HepG2 (cell line): ENCODE measurements at regions not wholly inside any gene's neighbourhood (a gene's known extent, or its start where the extent isn't known, plus 50 kb on each side); places are given as distances from the start of the nearest gene placed in this dataset.

ENCODE experiments used
- ASH2L ChIP-seq: fragments of 300-600, 200-600 bp; sonication (generic); IDR thresholded peaks from 2 replicates; pipeline ENCODE4 v1.7.0; 2017; ENCODE audit warnings: low read depth, mild to moderate bottlenecking, moderate library complexity, mixed read lengths, low read length; ENCODE audit not compliant: insufficient read length
- ATRX ChIP-seq: sonication (generic); formaldehyde crosslinking; IDR thresholded peaks from 2 replicates; pipeline ENCODE4 v1.4.0; 2020; ENCODE audit warnings: missing genetic modification reagents, borderline replicate concordance
- BATF2 ChIP-seq: sonication (generic); formaldehyde crosslinking; IDR thresholded peaks from 2 replicates; pipeline ENCODE4 v1.8.0; 2022; ENCODE audit warnings: mild to moderate bottlenecking, missing genetic modification reagents, moderate library complexity
- CREB1 ChIP-seq, 2 experiments: fragments of 450-650 bp in 1 of 2; IDR thresholded peaks; 2 replicates each; pipeline ENCODE4 v1.6.1; 2016 to 2017; ENCODE audit warnings: control low read depth in 1 of 2, mild to moderate bottlenecking in 1 of 2, missing compliant biosample characterization in 1 of 2, missing genetic modification characterization in 1 of 2
- ELF4 ChIP-seq: sonication (generic); formaldehyde crosslinking; IDR thresholded peaks from 2 replicates; pipeline ENCODE4 v1.5.0; 2020; ENCODE audit warnings: missing genetic modification reagents, mild to moderate bottlenecking, moderate library complexity, borderline replicate concordance
- ERF ChIP-seq: IDR thresholded peaks from 2 replicates; pipeline ENCODE4 v1.6.1; 2018; ENCODE audit warnings: missing biosample characterization, missing genetic modification reagents
- IRF2 ChIP-seq: IDR thresholded peaks from 2 replicates; pipeline ENCODE4 v1.6.1; 2018; ENCODE audit warnings: missing genetic modification reagents, missing compliant biosample characterization
- KDM4B ChIP-seq: sonication (generic); formaldehyde crosslinking; IDR thresholded peaks from 2 replicates; pipeline ENCODE4 v1.4.0; 2020; ENCODE audit warnings: missing genetic modification reagents
- KLF16 ChIP-seq, 2 experiments: sonication (generic) in 1 of 2; formaldehyde crosslinking in 1 of 2; IDR thresholded peaks; 2 replicates each; pipeline versions ENCODE4 v1.6.1 to v1.8.0; 2016 to 2023; ENCODE audit warnings: missing genetic modification reagents in 2 of 2, missing compliant biosample characterization in 1 of 2
- MEIS2 ChIP-seq: sonication (generic); formaldehyde crosslinking; IDR thresholded peaks from 2 replicates; pipeline ENCODE4 v1.9.0; 2021; ENCODE audit warnings: mild to moderate bottlenecking, missing genetic modification reagents
- SALL1 ChIP-seq: sonication (generic); formaldehyde crosslinking; IDR thresholded peaks from 2 replicates; pipeline ENCODE4 v1.8.0; 2022; ENCODE audit warnings: mild to moderate bottlenecking, missing genetic modification reagents
- SAP130 ChIP-seq: IDR thresholded peaks from 2 replicates; pipeline ENCODE4 v1.6.1; 2016; ENCODE audit warnings: low read depth
- STAT6 ChIP-seq: sonication (generic); formaldehyde crosslinking; IDR thresholded peaks from 2 replicates; pipeline ENCODE4 v1.4.0; 2020; ENCODE audit warnings: missing genetic modification reagents, mild to moderate bottlenecking, borderline replicate concordance
- TCF7 ChIP-seq: sonication (generic); IDR thresholded peaks from 2 replicates; pipeline ENCODE4 v1.6.1; 2016; ENCODE audit warnings: antibody characterized with exemption, low read depth
- ZBTB20 ChIP-seq: sonication (generic); formaldehyde crosslinking; IDR thresholded peaks from 2 replicates; pipeline ENCODE4 v1.8.1; 2023; ENCODE audit warnings: missing genetic modification reagents, low read depth, mild to moderate bottlenecking, borderline replicate concordance
- ZNF234 ChIP-seq: sonication (generic); formaldehyde crosslinking; conservative IDR thresholded peaks from 2 replicates; pipeline ENCODE4 v1.5.1; 2020; ENCODE audit warnings: mild to moderate bottlenecking, missing genetic modification reagents
- ZNF274 ChIP-seq: sonication (generic); formaldehyde crosslinking; IDR thresholded peaks from 2 replicates; pipeline ENCODE4 v1.5.1; 2020; ENCODE audit warnings: mild to moderate bottlenecking, missing genetic modification reagents
- ZNF572 ChIP-seq: sonication (generic); formaldehyde crosslinking; IDR thresholded peaks from 2 replicates; pipeline ENCODE4 v1.5.1; 2020; ENCODE audit warnings: mild to moderate bottlenecking, missing genetic modification reagents
- ZNF691 ChIP-seq: sonication (generic); formaldehyde crosslinking; IDR thresholded peaks from 2 replicates; pipeline ENCODE4 v1.4.0; 2020; ENCODE audit warnings: missing genetic modification reagents, low read depth, mild to moderate bottlenecking, borderline replicate concordance
- ZNF788 ChIP-seq: sonication (generic); formaldehyde crosslinking; IDR thresholded peaks from 2 replicates; pipeline ENCODE4 v1.5.0; 2020; ENCODE audit warnings: mild to moderate bottlenecking, missing genetic modification reagents, borderline replicate concordance
- ZSCAN31 ChIP-seq: sonication (generic); formaldehyde crosslinking; IDR thresholded peaks from 2 replicates; pipeline ENCODE4 v1.5.0; 2020; ENCODE audit warnings: low read depth, mild to moderate bottlenecking, missing genetic modification reagents
- TF ChIP-seq, protein P1 (sequence below): sonication (generic); formaldehyde crosslinking; IDR thresholded peaks from 2 replicates; pipeline ENCODE4 v1.4.0; 2020; ENCODE audit warnings: low read depth, missing genetic modification reagents

GRCh38 chr7:131057015-131057793 lies 270.5 kb upstream of the MKLN1 start (continued):
- no peak for TF ChIP-seq CREB1 (IDR thresholded peaks at IDR 0.05)
- TF ChIP-seq CREB1 (CRISPR knock-in tag; IDR thresholded peaks at IDR 0.05), result peak; percentile 74
- TF ChIP-seq SAP130 (CRISPR knock-in tag), result peak; percentile 90
- no peak for TF ChIP-seq ZNF234 (CRISPR knock-in tag)
- TF ChIP-seq TCF7, result peak; percentile 91
- no peak for TF ChIP-seq ELF4 (CRISPR knock-in tag)
- no peak for TF ChIP-seq ATRX
- peak; percentile 57; the same call in 1 of the 2 replicates for TF ChIP-seq SALL1 (CRISPR knock-in tag)
- peak; percentile 92 for TF ChIP-seq ERF
- peak; percentile 81; the same call in 1 of the 2 replicates for TF ChIP-seq IRF2 (CRISPR knock-in tag)
- peak; percentile 21; the same call in 1 of the 2 replicates for TF ChIP-seq ZNF788 (CRISPR knock-in tag)
- no peak for TF ChIP-seq STAT6 (CRISPR knock-in tag)
- TF ChIP-seq ASH2L, result peak; percentile 27
- peak in 1 of 2 experiments; percentile 96; a peak in 2 of 4 replicates for TF ChIP-seq KLF16 (CRISPR knock-in tag; IDR thresholded peaks at IDR 0.05)
- TF ChIP-seq, protein P1, sequence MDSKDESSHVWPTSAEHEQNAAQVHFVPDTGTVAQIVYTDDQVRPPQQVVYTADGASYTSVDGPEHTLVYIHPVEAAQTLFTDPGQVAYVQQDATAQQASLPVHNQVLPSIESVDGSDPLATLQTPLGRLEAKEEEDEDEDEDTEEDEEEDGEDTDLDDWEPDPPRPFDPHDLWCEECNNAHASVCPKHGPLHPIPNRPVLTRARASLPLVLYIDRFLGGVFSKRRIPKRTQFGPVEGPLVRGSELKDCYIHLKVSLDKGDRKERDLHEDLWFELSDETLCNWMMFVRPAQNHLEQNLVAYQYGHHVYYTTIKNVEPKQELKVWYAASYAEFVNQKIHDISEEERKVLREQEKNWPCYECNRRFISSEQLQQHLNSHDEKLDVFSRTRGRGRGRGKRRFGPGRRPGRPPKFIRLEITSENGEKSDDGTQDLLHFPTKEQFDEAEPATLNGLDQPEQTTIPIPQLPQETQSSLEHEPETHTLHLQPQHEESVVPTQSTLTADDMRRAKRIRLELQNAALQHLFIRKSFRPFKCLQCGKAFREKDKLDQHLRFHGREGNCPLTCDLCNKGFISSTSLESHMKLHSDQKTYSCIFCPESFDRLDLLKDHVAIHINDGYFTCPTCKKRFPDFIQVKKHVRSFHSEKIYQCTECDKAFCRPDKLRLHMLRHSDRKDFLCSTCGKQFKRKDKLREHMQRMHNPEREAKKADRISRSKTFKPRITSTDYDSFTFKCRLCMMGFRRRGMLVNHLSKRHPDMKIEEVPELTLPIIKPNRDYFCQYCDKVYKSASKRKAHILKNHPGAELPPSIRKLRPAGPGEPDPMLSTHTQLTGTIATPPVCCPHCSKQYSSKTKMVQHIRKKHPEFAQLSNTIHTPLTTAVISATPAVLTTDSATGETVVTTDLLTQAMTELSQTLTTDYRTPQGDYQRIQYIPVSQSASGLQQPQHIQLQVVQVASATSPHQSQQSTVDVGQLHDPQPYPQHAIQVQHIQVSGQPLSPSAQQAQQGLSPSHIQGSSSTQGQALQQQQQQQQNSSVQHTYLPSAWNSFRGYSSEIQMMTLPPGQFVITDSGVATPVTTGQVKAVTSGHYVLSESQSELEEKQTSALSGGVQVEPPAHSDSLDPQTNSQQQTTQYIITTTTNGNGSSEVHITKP (CRISPR knock-in tag), result peak; percentile 45; the same call in 1 of the 2 replicates
- TF ChIP-seq ZSCAN31 (CRISPR knock-in tag), result no peak
- TF ChIP-seq MEIS2, result 0 out of 2 replicates have a peak, but pooled peaks have one; percentile 61
- TF ChIP-seq ZNF691 (CRISPR knock-in tag), result peak; percentile 70; the same call in 1 of the 2 replicates
- TF ChIP-seq KDM4B (CRISPR knock-in tag), result peak; percentile 68; the same call in 1 of the 2 replicates
- no peak for TF ChIP-seq ZNF572 (CRISPR knock-in tag)
- no peak for TF ChIP-seq ZNF274
- TF ChIP-seq BATF2 (CRISPR knock-in tag), result no peak
- no peak for TF ChIP-seq ZBTB20
